ENCODE measurements at regions not wholly inside any gene's neighbourhood (a gene's known extent, or its start where the extent isn't known, plus 50 kb on each side); places are given as distances from the start of the nearest gene placed in this dataset.

GRCh38 chr22:22139364-22139763, 105.2 kb upstream of the VPREB1 start:
- no peak overlapping the region for H3K27ac Mint-ChIP-seq (ENCODE audit: low read depth, unreplicated experiment)
- peaks cover 25% of the 10 kb centered on the region for H3K27me3 Mint-ChIP-seq (ENCODE audit: insufficient read depth, unreplicated experiment)
- no peaks in the 10 kb centered on the region for H3K4me1 Mint-ChIP-seq (ENCODE audit: insufficient read depth, unreplicated experiment)
- no peak overlapping the region for H3K4me3 Mint-ChIP-seq (ENCODE audit: unreplicated experiment)
- POLR2A ChIA-PET = no interaction called here
- no peak for TF ChIP-seq CTCF (IDR thresholded peaks at IDR 0.05; ENCODE audit: unreplicated experiment)
- BruUV-seq (replicated peaks) = no TSS peak
- H3K9me3 Mint-ChIP-seq (ENCODE audit: unreplicated experiment) = no peaks in the 10 kb centered on the region
- DNase-seq (ENCODE audit: unreplicated experiment) = no peak
- intact Hi-C loops (cut with micrococcal nuclease) = no loop called here
- no peaks in the 10 kb centered on the region for H3K36me3 Mint-ChIP-seq (ENCODE audit: insufficient read depth, unreplicated experiment)
- CTCF ChIA-PET = no interaction called here

- H3K4me1 Mint-ChIP-seq (ENCODE audit: insufficient read depth, unreplicated experiment) = no peaks in the 10 kb centered on the region
- intact Hi-C loops (cut with micrococcal nuclease) = no loop called here
- BruUV-seq (replicated peaks) = no TSS peak
- H3K4me3 Mint-ChIP-seq (ENCODE audit: unreplicated experiment) = no peak overlapping the region
- CTCF ChIA-PET = no interaction called here
- H3K36me3 Mint-ChIP-seq (ENCODE audit: insufficient read depth, unreplicated experiment) = no peaks in the 10 kb centered on the region
- no peak for DNase-seq (ENCODE audit: unreplicated experiment)
- H3K9me3 Mint-ChIP-seq (ENCODE audit: unreplicated experiment) = no peaks in the 10 kb centered on the region
- no peak for TF ChIP-seq CTCF (IDR thresholded peaks at IDR 0.05; ENCODE audit: unreplicated experiment)
- POLR2A ChIA-PET = no interaction called here
- H3K27me3 Mint-ChIP-seq (ENCODE audit: insufficient read depth, unreplicated experiment) = peaks cover 25% of the 10 kb centered on the region
- H3K27ac Mint-ChIP-seq (ENCODE audit: low read depth, unreplicated experiment) = no peak overlapping the region
Observed at GRCh38 chr22:22138915-22139314, 105.7 kb upstream of the VPREB1 start.

GRCh38 chr22:22137891-22138290, 106.7 kb upstream of the VPREB1 start:
- CTCF ChIA-PET = interaction anchor here (0.6 to 2.0 kb wide), 6 partner anchors 19 to 439 kb away, joined by 3 to 6 read pairs (median 3); no protein-coding TSS in a partner anchor
- intact Hi-C loops (cut with micrococcal nuclease) = no loop called here

GRCh38 chr22:22133910-22134309, 110.7 kb upstream of the VPREB1 start:
- intact Hi-C loops (cut with micrococcal nuclease) = no loop called here
- no TSS peak for BruUV-seq (replicated peaks)
- Mint-ChIP-seq H3K4me3 (ENCODE audit: unreplicated experiment) (no peak overlapping the region), H3K4me1 (ENCODE audit: insufficient read depth, unreplicated experiment) (no peaks in the 10 kb centered on the region), H3K9me3 (ENCODE audit: unreplicated experiment) (no peaks in the 10 kb centered on the region), H3K27me3 (ENCODE audit: insufficient read depth, unreplicated experiment) (no peaks in the 10 kb centered on the region), H3K36me3 (ENCODE audit: insufficient read depth, unreplicated experiment) (no peaks in the 10 kb centered on the region), H3K27ac (ENCODE audit: low read depth, unreplicated experiment) (no peak overlapping the region)
- POLR2A ChIA-PET = no interaction called here
- CTCF ChIA-PET = interaction anchor here (0.7 to 1.8 kb wide), 2 partner anchors 23 to 67 kb away, joined by 3 read pairs; no protein-coding TSS in a partner anchor
- TF ChIP-seq CTCF (IDR thresholded peaks at IDR 0.05; ENCODE audit: unreplicated experiment) = no peak
- DNase-seq (ENCODE audit: unreplicated experiment) = no peak

More at GRCh38 chr22:22137891-22138290, 106.7 kb upstream of the VPREB1 start:
- Mint-ChIP-seq H3K27me3 (ENCODE audit: insufficient read depth, unreplicated experiment) (peaks cover 25% of the 10 kb centered on the region), H3K27ac (ENCODE audit: low read depth, unreplicated experiment) (no peak overlapping the region), H3K4me3 (ENCODE audit: unreplicated experiment) (no peak overlapping the region), H3K4me1 (ENCODE audit: insufficient read depth, unreplicated experiment) (no peaks in the 10 kb centered on the region), H3K9me3 (ENCODE audit: unreplicated experiment) (no peaks in the 10 kb centered on the region), H3K36me3 (ENCODE audit: insufficient read depth, unreplicated experiment) (no peaks in the 10 kb centered on the region)
- DNase-seq (ENCODE audit: unreplicated experiment) = no peak
- POLR2A ChIA-PET = interaction anchor here (0.7 kb wide), 1 partner anchor 187 kb away, joined by 3 read pairs; no protein-coding TSS in a partner anchor
- BruUV-seq (replicated peaks) = no TSS peak
- TF ChIP-seq CTCF (IDR thresholded peaks at IDR 0.05; ENCODE audit: unreplicated experiment) = no peak

Data from MCF 10A (cell line).